Hindlimb muscle (tissue), 1 donor: ENCODE measurements at regions not wholly inside any gene's neighbourhood (a gene's known extent, or its start where the extent isn't known, plus 50 kb on each side); places are given as distances from the start of the nearest gene placed in this dataset.
"Not testable (repeated sequence)": the region's sequence is repeated elsewhere in the genome, so short reads cannot be mapped to it uniquely, and the experiment has no call there.

Source experiments
- DNase-seq: peaks from one replicate; pipeline ENCODE4 v3.0.0-alpha.2; 2013

- DNase-seq = no peak
These were observed 549.8 kb downstream of the NSUN3 start for GRCh38 chr3:94612631-94613030.

GRCh38 chr3:94614192-94614591 lies 551.3 kb downstream of the NSUN3 start:
- no peak for DNase-seq

GRCh38 chr3:94615275-94616065 lies 552.6 kb downstream of the NSUN3 start:
- DNase-seq = no peak

GRCh38 chr3:94616833-94617232 lies 554.0 kb downstream of the NSUN3 start:
- no peak for DNase-seq

DNA sequence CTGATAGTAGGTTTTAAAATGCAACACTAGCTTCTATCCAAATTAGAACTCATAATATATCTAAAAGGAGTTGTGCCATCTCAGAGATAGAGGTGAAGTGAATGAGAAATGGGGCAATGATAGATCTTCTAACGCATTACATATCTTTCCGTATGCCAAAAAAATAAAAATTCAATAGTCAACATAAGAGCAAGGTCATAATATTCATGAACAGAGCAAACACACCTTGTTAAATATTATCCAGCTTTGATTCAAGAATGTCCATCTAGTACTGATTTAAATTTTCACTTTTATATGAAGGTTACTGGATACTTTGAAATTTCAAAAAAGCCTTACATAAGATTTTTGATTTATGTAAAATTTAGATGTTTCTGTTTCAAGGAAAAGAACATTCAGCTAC lies 554.5 kb downstream of the NSUN3 start:
- DNase-seq = no peak

DNA sequence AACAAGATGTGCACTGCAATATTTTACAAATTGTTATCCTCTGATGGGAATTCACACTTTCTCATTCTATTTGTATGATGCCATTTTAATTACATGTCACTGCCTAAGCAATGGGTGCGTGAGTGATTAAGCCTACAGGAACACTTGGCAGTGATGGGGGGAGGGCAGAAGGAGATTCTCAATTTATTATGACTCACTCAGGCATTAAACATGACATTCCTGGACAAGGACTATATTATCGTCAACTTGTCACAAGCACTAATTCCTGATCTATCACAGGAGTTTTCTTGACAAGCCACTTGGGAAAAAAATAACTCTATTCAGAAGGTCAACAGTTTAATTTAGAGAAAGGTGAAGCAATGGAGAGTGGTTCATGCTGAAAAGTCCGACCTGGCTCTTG lies 556.8 kb downstream of the NSUN3 start:
- no peak for DNase-seq

GRCh38 chr3:94626573-94626972 lies 563.7 kb downstream of the NSUN3 start:
- no peak for DNase-seq

DNA sequence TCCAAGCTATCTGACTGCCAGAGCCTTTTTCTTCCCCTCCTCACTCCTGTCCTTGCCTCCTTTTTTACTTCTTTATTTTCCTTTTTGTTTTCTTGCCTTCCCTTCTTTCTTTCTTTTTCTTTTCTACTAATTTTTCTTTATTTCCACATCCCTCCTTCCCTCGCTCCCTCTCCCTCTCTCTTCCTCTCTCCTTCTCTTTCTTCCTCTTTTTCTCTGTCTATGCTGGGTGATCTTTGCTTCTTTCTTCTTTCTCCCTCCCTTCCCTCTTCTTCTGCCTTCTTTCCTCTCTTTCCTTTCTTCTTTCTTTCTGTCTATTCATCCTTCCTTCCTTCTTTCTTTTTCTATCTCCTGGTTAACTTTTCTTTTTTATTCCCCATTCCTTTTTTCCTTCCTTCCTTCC lies 564.8 kb downstream of the NSUN3 start:
- no peak for DNase-seq

GRCh38 chr3:94643400-94643799 lies 580.5 kb downstream of the NSUN3 start:
- DNase-seq = no peak

DNA sequence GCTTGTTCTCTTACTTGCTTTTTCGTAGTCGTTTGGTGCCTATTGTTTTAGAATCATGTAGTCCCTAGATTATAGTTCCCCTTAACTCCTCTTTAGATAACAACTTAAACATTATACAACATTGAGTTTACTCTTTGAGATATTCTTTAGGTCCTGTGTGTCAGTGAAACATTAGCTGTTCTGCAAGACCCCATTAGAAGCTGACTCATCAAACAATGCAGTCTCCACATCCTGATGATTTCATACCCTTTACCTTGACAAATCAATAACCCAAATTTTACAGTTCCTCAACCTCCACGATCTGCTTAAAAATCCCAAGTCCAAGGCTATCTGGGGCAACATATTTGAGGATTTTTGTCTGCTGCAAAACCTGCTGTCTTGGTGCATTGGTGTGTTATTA lies 582.9 kb downstream of the NSUN3 start:
- no peak for DNase-seq

DNA sequence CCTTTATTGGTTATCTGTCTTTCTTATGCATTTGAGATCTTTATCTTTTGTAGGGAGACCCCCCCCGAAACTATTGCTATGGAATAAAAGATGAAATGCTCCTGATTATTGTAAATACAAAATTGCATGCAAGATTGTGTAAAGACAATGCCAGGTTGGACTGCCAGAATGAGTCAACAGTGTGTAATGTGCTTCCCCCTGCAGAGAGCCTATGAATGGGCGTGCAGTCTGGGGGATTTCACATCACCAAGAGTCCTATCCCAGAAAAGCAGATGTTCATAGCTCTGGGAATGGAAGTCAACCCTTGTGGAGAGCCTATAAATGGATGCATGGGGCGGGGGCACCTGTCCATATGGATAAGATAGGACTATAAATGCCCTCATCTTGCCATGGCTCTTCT lies 584.3 kb downstream of the NSUN3 start:
- DNase-seq = no peak

DNA sequence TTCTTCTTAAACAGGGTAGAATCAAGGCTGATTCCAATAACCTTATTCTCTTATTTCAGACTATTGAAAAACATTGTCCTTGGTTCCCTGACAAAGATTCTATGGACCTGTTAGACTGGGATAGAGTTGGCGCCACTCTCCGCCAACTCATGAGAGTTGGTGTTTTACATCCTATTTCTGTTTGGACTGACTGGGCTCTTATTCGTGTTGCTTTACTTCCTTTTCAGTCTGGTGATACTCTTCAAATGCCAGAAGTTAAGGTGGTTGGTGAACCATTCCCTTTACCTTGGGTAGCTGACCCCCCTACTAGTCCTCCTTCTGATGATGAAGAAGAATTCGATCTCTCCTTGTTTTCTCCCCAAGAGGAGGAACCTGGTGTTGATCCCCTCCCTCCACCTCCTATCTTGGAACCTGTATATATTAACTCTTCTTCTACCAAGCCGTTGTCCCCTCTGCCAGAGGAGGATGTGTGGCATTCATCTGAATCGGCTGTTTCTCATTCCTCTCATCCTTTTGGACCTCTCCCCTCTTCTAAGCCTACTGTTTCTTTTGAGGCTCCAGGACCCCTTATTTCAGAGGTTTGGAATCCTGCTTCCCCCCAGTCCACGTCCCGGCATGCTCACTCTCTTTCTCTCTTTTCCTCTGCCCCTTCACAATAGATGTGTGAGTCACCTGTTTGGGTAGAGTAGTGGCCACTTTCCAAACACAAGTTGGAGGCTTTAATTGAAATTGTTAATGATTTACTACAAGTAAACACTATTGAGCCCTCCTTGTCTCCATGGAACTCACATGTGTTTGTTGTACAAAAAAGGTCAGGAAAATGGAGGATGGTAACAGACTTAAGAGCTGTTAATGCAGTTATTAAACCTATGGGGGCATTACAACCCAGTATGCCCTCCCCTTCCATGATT lies 585.7 kb downstream of the NSUN3 start:
- DNase-seq = not testable (repeated sequence)

DNA sequence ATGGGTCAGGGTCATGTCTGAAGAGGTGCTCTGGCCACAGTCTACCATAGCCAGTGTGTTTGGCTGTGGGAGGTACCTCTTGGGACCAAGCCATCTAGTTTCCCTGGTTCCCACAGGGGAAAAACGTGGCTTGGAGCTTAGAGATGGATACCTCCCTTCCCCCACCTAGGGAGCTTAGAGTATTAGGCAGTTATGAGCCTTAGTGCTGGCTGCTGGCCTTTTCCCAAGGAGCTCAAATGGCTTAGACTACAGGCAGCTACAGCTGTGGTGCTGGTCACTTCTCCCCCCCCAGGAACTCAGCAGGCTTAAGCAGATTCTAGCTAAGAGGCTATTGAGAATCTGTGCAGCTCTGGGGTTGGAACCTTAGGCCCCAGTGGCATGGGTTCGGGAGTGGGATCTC lies 591.2 kb downstream of the NSUN3 start:
- no peak for DNase-seq

GRCh38 chr3:94665922-94666321 lies 603.1 kb downstream of the NSUN3 start:
- DNase-seq = no peak

GRCh38 chr3:94671078-94671477 lies 608.2 kb downstream of the NSUN3 start:
- no peak for DNase-seq

DNA sequence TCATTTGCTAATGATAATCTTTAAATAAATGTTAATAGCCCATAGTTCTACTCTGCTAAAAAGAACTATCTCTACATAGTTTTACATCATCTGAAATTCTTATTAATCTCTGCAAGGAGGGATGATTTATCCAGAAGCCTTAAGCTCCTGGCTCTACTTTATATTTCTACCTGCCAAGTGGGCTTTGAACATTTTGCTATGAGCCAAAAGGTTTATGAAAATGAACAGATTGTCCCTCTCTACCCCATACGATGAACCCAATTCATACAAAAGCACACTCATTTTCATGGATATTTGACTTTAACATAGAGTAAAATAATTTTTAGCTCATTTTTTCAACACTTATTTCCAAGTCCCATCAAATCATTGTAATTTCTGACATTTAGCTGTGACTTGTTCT lies 611.0 kb downstream of the NSUN3 start:
- peak; percentile 24 for DNase-seq

- no peak for DNase-seq
These were observed 623.3 kb downstream of the NSUN3 start for GRCh38 chr3:94686208-94686607.

DNA sequence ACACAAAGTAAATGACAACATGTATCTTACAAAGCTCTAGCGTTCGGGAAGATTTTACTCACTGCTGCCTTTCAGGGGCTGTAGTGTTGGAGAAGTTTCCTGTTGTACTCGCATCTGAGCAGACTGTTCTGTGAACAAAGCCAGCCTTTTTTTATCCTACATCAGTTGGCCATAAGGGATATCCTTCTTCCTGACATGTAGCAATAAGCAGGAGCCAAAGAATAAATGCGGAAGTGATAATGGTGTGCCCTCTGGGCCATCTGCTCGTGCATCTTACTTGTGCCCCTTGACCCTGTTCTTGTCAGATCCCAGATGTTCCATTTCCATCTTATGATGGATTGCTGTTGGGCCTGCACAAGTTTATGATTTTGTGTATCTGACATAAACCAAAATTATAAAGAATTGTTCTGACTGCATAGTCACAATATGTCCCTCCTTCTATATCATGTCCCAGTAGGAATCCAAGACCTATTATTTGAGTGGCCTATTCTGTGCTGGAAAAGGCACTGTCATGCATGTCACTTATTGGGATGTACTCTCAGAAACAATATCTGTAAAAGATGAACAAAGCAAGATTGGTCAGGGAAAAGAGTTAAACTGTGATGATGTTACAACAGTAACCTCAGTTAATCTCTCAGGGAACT lies 631.3 kb downstream of the NSUN3 start:
- DNase-seq = no peak

DNA sequence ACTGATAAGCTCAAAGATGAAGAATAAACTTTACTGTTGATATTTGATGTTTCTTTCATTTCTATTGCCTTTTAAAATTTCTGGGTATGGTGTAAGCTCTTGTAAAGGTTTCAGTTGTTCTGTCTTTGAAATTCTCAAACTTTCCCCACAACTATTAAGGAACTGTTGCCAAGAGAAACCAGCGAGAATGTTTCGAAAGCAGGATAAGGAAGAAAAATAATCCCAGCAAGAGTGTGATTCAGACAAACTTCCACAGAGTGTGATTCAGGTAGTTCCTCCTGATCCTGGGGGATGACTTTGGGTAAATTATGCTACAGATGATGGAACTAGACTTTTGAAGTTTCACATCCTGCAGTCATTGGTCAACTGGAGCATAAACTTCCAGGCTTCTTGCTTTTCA lies 632.0 kb downstream of the NSUN3 start:
- DNase-seq = no peak

DNA sequence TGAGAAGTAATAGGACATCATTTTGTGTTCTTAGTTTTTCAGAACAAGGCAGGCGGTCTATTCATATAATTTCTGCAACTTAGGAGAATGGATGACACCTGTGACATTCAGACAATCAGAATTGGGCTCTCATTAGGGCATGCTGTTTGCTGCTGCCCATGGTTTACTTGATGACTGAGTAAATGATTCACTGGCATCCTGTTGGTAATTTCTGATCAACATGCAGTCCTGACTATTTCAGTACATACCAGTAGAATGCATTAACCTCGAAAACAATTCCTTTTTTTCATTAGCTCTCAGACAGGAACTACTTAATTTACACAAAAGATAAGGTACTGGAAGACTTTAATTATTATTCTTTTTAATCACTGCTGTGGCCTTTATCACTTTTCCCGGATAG lies 641.6 kb downstream of the NSUN3 start:
- DNase-seq = no peak

- no peak for DNase-seq
These were observed 646.5 kb downstream of the NSUN3 start for GRCh38 chr3:94709249-94709902.

GRCh38 chr3:94714194-94714593 lies 651.3 kb downstream of the NSUN3 start:
- DNase-seq = no peak
